ENCODE measurements at regions not wholly inside any gene's neighbourhood (a gene's known extent, or its start where the extent isn't known, plus 50 kb on each side); places are given as distances from the start of the nearest gene placed in this dataset.

DNA sequence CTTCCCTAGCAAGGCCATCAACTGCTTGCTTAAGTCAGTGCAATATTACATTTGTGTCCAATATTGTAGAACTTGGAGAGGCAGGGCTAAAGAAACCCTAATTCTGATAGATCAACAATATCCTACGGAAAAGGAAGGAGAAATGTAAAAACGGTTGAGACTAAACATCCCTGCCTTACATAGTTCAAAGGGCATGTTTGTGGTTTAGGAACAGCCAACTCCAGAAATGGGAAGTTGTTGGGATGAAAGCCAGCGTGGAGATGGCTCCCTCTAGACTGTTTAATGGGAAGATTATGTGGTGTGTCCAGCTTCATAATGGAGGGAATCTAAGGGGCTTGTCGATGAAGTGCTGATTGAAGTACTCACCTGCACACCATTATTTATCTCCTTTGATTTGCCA lies 145.3 kb upstream of the TENT5A start:
- H3K27ac ChIP-seq, result no peak overlapping the region
- intact Hi-C loops (cut with DNase I; ENCODE audit: low total_unique reads), result no loop called here
- WGBS, 2 donors, result 47 to 66% methylated on average over 4 of the region's 4 CpGs
- DNase-seq, result no peak
- H3K27me3 ChIP-seq, result no peaks in the 10 kb centered on the region
- no peaks in the 10 kb centered on the region for H3K9me3 ChIP-seq
- H3K4me1 ChIP-seq, result peaks cover 15% of the 10 kb centered on the region
- H3K4me3 ChIP-seq, result no peak overlapping the region
- TF ChIP-seq POLR2A (IDR thresholded peaks at IDR 0.05), result no peak
- TF ChIP-seq, protein P1, sequence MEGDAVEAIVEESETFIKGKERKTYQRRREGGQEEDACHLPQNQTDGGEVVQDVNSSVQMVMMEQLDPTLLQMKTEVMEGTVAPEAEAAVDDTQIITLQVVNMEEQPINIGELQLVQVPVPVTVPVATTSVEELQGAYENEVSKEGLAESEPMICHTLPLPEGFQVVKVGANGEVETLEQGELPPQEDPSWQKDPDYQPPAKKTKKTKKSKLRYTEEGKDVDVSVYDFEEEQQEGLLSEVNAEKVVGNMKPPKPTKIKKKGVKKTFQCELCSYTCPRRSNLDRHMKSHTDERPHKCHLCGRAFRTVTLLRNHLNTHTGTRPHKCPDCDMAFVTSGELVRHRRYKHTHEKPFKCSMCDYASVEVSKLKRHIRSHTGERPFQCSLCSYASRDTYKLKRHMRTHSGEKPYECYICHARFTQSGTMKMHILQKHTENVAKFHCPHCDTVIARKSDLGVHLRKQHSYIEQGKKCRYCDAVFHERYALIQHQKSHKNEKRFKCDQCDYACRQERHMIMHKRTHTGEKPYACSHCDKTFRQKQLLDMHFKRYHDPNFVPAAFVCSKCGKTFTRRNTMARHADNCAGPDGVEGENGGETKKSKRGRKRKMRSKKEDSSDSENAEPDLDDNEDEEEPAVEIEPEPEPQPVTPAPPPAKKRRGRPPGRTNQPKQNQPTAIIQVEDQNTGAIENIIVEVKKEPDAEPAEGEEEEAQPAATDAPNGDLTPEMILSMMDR (IDR thresholded peaks at IDR 0.05), result no peak
- H3K36me3 ChIP-seq (ENCODE audit: low read depth, missing control alignments), result no peaks in the 10 kb centered on the region

DNA sequence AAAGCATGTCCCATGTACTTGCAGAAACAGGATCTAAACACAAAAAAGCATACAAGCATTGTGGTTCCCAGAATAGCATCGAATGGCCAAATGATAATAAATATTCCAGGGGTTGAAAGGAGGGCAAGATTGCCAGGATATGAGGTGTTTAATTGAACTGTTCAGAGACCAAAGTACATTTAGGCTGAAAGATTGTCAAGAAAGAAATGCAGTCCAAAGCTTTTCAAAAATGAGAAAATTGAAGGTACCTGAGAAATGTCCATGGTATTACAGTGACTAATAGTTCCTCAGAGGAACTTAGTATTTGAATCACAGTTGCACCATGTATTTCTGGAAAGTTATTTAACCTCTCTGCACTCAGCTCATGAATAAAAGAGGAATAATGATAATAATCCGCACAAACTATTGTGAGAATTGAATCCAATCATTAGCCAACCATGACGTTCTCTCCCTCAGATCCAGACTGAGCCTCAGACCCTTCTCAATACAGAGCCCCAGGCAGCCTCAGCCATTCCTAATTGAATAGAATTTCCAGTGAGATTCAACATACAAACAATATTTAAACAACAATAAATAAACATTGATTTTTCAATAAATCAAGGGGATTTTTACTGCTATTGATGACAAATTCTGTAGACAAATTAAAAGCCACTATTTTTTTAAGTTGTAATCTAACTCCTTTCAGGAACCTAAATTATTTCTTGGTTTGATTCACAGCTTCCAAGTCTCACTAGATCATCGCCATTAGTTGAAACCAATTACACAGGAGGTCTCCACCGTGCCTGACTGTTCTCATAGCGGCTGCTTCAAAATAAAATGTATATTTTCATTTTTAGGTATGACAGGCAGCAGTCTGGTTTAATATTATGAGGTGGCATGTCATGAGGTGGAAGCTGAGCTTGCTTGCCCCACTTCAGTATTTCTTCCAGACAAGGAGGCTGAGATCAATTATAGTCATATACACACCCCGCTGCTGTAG lies 144.3 kb upstream of the TENT5A start:
- WGBS, 2 donors, result 85 to 91% methylated on average over 7 of the region's 7 CpGs
- Histone ChIP-seq H3K9me3 (no peaks in the 10 kb centered on the region), H3K27me3 (no peaks in the 10 kb centered on the region), H3K4me1 (peaks cover 13% of the 10 kb centered on the region), H3K36me3 (ENCODE audit: low read depth, missing control alignments) (no peaks in the 10 kb centered on the region), H3K27ac (no peak overlapping the region), H3K4me3 (no peak overlapping the region)
- TF ChIP-seq, protein P1 (IDR thresholded peaks at IDR 0.05), result no peak
- no peak for TF ChIP-seq POLR2A (IDR thresholded peaks at IDR 0.05)
- DNase-seq, result no peak
- intact Hi-C loops (cut with DNase I; ENCODE audit: low total_unique reads), result no loop called here

DNA sequence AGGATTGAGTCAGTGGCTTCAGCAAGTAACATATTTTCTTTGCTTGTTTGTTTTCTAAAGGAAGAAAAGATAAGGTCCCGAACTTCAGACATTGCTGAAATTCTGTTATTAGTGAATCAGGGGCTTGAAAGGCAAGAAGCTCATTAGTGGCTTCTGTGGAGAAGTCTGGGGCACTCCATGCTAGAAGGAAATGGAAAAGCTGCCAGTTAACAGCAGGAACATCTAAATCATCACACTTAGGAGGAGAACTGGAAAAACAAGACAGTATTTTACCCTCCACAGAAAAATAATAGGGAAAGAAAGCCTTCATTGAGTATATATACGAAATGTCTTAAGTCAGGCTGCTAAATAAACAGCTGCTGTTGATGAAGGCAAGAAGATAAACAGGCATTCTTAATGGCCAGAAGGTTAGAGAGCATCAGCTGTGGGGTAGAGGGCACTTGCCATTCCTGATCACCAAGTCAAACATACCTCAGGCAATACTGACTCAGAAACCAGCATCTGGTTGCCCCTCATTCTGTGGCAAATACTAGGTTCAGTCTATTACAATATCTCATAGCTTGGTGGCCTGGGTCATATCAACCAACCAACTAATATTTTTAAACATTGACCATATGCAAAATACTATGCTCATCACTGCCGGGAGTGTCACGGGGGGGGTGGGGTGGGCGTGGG lies 143.2 kb upstream of the TENT5A start:
- Histone ChIP-seq H3K27ac (peak overlapping the region in 1 of 2 donors; percentile 63), H3K27me3 (no peaks in the 10 kb centered on the region), H3K4me1 (peaks cover 8% of the 10 kb centered on the region), H3K36me3 (ENCODE audit: low read depth, missing control alignments) (no peaks in the 10 kb centered on the region), H3K9me3 (no peaks in the 10 kb centered on the region), H3K4me3 (no peak overlapping the region)
- DNase-seq, result peak; percentile 22
- intact Hi-C loops (cut with DNase I; ENCODE audit: low total_unique reads), result no loop called here
- WGBS, 2 donors, result 45 to 64% methylated on average over 4 to 5 of the region's 5 CpGs
- TF ChIP-seq, protein P1 (IDR thresholded peaks at IDR 0.05), result no peak
- TF ChIP-seq POLR2A (IDR thresholded peaks at IDR 0.05), result no peak

DNA sequence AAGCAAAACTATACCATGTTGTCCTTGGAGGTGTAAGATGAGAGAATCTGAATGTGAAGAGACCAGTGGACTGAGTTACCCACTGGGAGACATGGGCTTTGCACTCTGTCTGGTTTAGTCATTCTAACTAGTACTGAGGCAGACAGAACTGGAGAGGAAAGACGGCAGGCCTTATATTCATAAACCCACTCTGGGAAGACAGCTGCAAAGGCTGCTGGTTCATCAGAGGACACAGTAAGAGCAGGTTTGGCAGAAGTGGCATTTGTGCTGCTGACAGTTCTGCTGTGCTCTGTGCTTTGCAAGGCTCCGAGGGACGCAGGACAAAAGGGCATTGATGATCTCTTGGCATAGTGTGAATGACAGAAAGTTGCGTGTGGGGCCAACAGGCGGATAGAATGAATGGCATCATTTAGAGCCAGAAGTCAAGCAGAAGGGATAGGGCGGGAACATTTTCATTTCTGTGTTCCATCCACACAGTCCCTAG lies 142.3 kb upstream of the TENT5A start:
- H3K4me3 ChIP-seq, result no peak overlapping the region

More for the DNA sequence above, 142.3 kb upstream of the TENT5A start:
- WGBS, 2 donors, result 47 to 51% methylated on average over 6 of the region's 6 CpGs
- H3K27me3 ChIP-seq, result no peaks in the 10 kb centered on the region
- peak; percentile 83 for DNase-seq
- peak overlapping the region; percentile 6 to 63 for H3K27ac ChIP-seq
- H3K4me1 ChIP-seq, result peaks cover 8% of the 10 kb centered on the region
- no peaks in the 10 kb centered on the region for H3K36me3 ChIP-seq (ENCODE audit: low read depth, missing control alignments)
- intact Hi-C loops (cut with DNase I; ENCODE audit: low total_unique reads), result no loop called here
- H3K9me3 ChIP-seq, result no peaks in the 10 kb centered on the region
- TF ChIP-seq POLR2A (IDR thresholded peaks at IDR 0.05), result no peak
- TF ChIP-seq, protein P1 (IDR thresholded peaks at IDR 0.05), result no peak
